K562 (cell line): ENCODE measurements at regions not wholly inside any gene's neighbourhood (a gene's known extent, or its start where the extent isn't known, plus 50 kb on each side); places are given as distances from the start of the nearest gene placed in this dataset.

Experiments
- ATAC-seq: fragments of 200-7000 bp; cut with Tn5 transposase; 3 replicates; pipeline ENCODE4 v1.9.1; 2020; ENCODE audit warnings: moderate library complexity
- BruUV-seq: library from RNA; stranded (reverse); fragments of 400-500 nt; replicated peaks from 2 replicates; lab custom pipeline; 2021; lab: Mats Ljungman, UMichigan
- CTCF ChIA-PET: fragments of 300-600 bp; formaldehyde crosslinking; extraction: SDS; loops from one replicate; lab custom pipeline; 2021; ENCODE audit warnings: low intra/inter-chr PET ratio; lab: Yijun Ruan, JAX
- POLR2A ChIA-PET: fragments of 300-600, 350-650 bp; sonication (Branson Sonifier 250); formaldehyde crosslinking; extraction: SDS; loops from one replicate; lab custom pipeline; 2021; ENCODE audit warnings: antibody characterized with exemption, inconsistent platforms; lab: Yijun Ruan, JAX
- DNase-seq, 4 experiments: peaks; one replicate each; pipeline versions ENCODE4 v3.0.0 to v3.0.0-alpha.2; 2011 to 2018; ENCODE audit warnings: low spot score in 3 of 4, mixed read lengths in 3 of 4; ENCODE audit errors: extremely low read depth in 1 of 4
- FAIRE-seq: peaks from 2 replicates; lab custom pipeline; 2011; peaks lifted over from hg19 to GRCh38; lab: Jason Lieb, UNC
- H2AFZ ChIP-seq: 2 replicates; pipeline ENCODE4 v1.6.0; 2011; ENCODE audit warnings: low read depth, low read length, control low read depth, inconsistent platforms
- H3K27ac ChIP-seq: fragments of 200-600 bp; 3 replicates; pipeline ENCODE4 v1.8.0; 2011; ENCODE audit warnings: low read depth, mild to moderate bottlenecking, control low read depth, inconsistent platforms, low read length, moderate library complexity, mixed read lengths; ENCODE audit errors: extremely low read depth
- H3K27me3 ChIP-seq, 2 experiments: fragments of 300-600 bp in 1 of 2; 2 replicates in 1 of 2; 3 replicates in 1 of 2; pipeline versions ENCODE4 v1.6.0 to v1.8.0; 2011; ENCODE audit warnings: inconsistent platforms in 2 of 2, low read length in 2 of 2, mild to moderate bottlenecking in 1 of 2, mixed read lengths in 1 of 2, moderate library complexity in 1 of 2; ENCODE audit not compliant: control insufficient read depth in 2 of 2, insufficient read depth in 2 of 2
- H3K36me3 ChIP-seq: fragments of 300-600 bp; 3 replicates; pipeline ENCODE4 v1.8.0; 2011; ENCODE audit warnings: mild to moderate bottlenecking, low read length, inconsistent platforms; ENCODE audit not compliant: control insufficient read depth, insufficient read depth
- H3K4me1 ChIP-seq, 2 experiments: fragments of 200-600 bp in 1 of 2; replicated peaks in 1 of 2; 2 replicates in 1 of 2; 3 replicates in 1 of 2; pipeline versions ENCODE4 v1.5.1 to v1.8.0; 2011; ENCODE audit warnings: inconsistent platforms in 2 of 2, low read length in 2 of 2, mild to moderate bottlenecking in 1 of 2, mixed read lengths in 1 of 2, moderate library complexity in 1 of 2; ENCODE audit not compliant: control insufficient read depth in 2 of 2, insufficient read depth in 2 of 2
- H3K4me2 ChIP-seq: 2 replicates; pipeline ENCODE4 v1.6.1; 2011; ENCODE audit warnings: low read length, control low read depth, inconsistent platforms, mixed read lengths; ENCODE audit not compliant: insufficient read depth
- H3K4me3 ChIP-seq: fragments of 200-600 bp; sonication (generic), shearing (Covaris generic); 2 replicates; pipeline ENCODE4 v1.5.1; 2016; ENCODE audit warnings: control low read depth, inconsistent platforms
- H3K79me2 ChIP-seq: fragments of 200-600 bp; 3 replicates; pipeline ENCODE4 v1.8.0; 2011; ENCODE audit warnings: low read length, inconsistent platforms; ENCODE audit not compliant: control insufficient read depth, insufficient read depth
- H3K9ac ChIP-seq, 2 experiments: 2 replicates each; pipeline versions ENCODE4 v1.6.0 to v1.6.1; 2011; ENCODE audit warnings: low read depth in 2 of 2, low read length in 2 of 2, control low read depth in 1 of 2, inconsistent platforms in 1 of 2, mild to moderate bottlenecking in 1 of 2, mixed read lengths in 1 of 2; ENCODE audit not compliant: insufficient read depth in 1 of 2
- H3K9me1 ChIP-seq: one replicate; pipeline ENCODE4 v1.6.0; 2011; ENCODE audit warnings: inconsistent platforms, mild to moderate bottlenecking, low read length, moderate library complexity; ENCODE audit not compliant: control insufficient read depth, insufficient read depth
- H3K9me3 ChIP-seq: replicated peaks from 2 replicates; pipeline ENCODE4 v1.5.1; 2011; ENCODE audit warnings: low read depth, low read length, inconsistent platforms; ENCODE audit not compliant: control insufficient read depth, insufficient read depth
- H4K20me1 ChIP-seq: replicated peaks from 2 replicates; pipeline ENCODE4 v1.6.1; 2011; ENCODE audit warnings: low read length, inconsistent platforms, mixed read lengths; ENCODE audit not compliant: control insufficient read depth, insufficient read depth
- CREBBP ChIP-seq: IDR thresholded peaks from one replicate; pipeline ENCODE4 v1.6.1; 2012; ENCODE audit warnings: low read depth, mild to moderate bottlenecking, control low read depth, inconsistent platforms, low read length
- FOXJ3 ChIP-seq: sonication (generic); formaldehyde crosslinking; IDR thresholded peaks from 2 replicates; pipeline ENCODE4 v1.4.0; 2020; ENCODE audit warnings: mild to moderate bottlenecking, missing genetic modification reagents
- NONO ChIP-seq, 2 experiments: fragments of 200-400 bp in 1 of 2; fragments of 450-650 bp in 1 of 2; formaldehyde crosslinking in 1 of 2; IDR thresholded peaks; 2 replicates each; pipeline ENCODE4 v1.6.1; 2017; ENCODE audit warnings: low read depth in 2 of 2, mild to moderate bottlenecking in 2 of 2, moderate library complexity in 2 of 2, low read length in 1 of 2
- OTX1 ChIP-seq: fragments of 450-650 bp; formaldehyde crosslinking; IDR thresholded peaks from 2 replicates; pipeline ENCODE4 v1.4.0; 2022; ENCODE audit warnings: mild to moderate bottlenecking
- PHB ChIP-seq: fragments of 250-450 bp; sonication (Bioruptor Pico); IDR thresholded peaks from 2 replicates; pipeline ENCODE4 v1.5.0; 2021
- SOX6 ChIP-seq: fragments of 450-650 bp; IDR thresholded peaks from 2 replicates; pipeline ENCODE4 v1.6.1; 2014; ENCODE audit warnings: mild to moderate bottlenecking
- TARDBP ChIP-seq: fragments of 450-650 bp; IDR thresholded peaks from 2 replicates; pipeline ENCODE4 v1.6.1; 2016
- ZNF12 ChIP-seq: sonication (generic); formaldehyde crosslinking; IDR thresholded peaks from 2 replicates; pipeline ENCODE4 v1.4.0; 2020; ENCODE audit warnings: mild to moderate bottlenecking, missing genetic modification reagents
- ZNF133 ChIP-seq: fragments of 250-450 bp; sonication (Bioruptor Pico); IDR thresholded peaks from 2 replicates; pipeline ENCODE4 v1.4.0; 2020; ENCODE audit warnings: mild to moderate bottlenecking
- WGBS: fragments of 100-300 bp; shearing (Covaris generic); methylation state at CpG from one replicate; pipeline ENCODE4 v1.1.6; 2016; ENCODE audit warnings: low coverage, mixed read lengths; ENCODE audit not compliant: insufficient coverage; ENCODE audit errors: missing lambda C conversion rate; 5-methylcytosine and 5-hydroxymethylcytosine counted together
- in situ Hi-C: fragments of 300-500 bp; cut with MboI; formaldehyde crosslinking; loops from 4 replicates; pipeline ENCODE4 v1.15.0; 2018; ENCODE audit warnings: inconsistent platforms, mixed read lengths
- intact Hi-C: fragments of 100-400 bp; cut with micrococcal nuclease; formaldehyde crosslinking; loops from 2 replicates; pipeline ENCODE4 v1.14.2; 2022
- TF ChIP-seq, protein P1 (sequence below): fragments of 250-450 bp; sonication (Bioruptor Pico); IDR thresholded peaks from 2 replicates; pipeline ENCODE4 v1.5.0; 2021; ENCODE audit warnings: mild to moderate bottlenecking, moderate library complexity
- TF ChIP-seq, protein P2 (sequence below), 2 experiments: fragments of 450-650 bp in 1 of 2; sonication (generic) in 1 of 2; formaldehyde crosslinking; conservative IDR thresholded peaks; 2 replicates each; pipeline versions ENCODE4 v1.4.0 to v1.8.1; 2020 to 2022; ENCODE audit warnings: mild to moderate bottlenecking in 1 of 2, missing genetic modification reagents in 1 of 2
- TF ChIP-seq, protein P3 (sequence below), 2 experiments: fragments of 450-650 bp in 1 of 2; IDR thresholded peaks; 2 replicates each; pipeline ENCODE4 v1.6.1; 2011 to 2017; ENCODE audit warnings: low read depth in 2 of 2, antibody characterized with exemption in 1 of 2, borderline replicate concordance in 1 of 2, low read length in 1 of 2, mild to moderate bottlenecking in 1 of 2, mixed read lengths in 1 of 2; ENCODE audit not compliant: control insufficient read depth in 1 of 2
- TF ChIP-seq, protein P4 (sequence below): sonication (generic); formaldehyde crosslinking; IDR thresholded peaks from 2 replicates; pipeline ENCODE4 v1.8.1; 2023; ENCODE audit warnings: mild to moderate bottlenecking, missing genetic modification reagents

GRCh38 chr2:226030369-226030768 lies 630.9 kb downstream of the NYAP2 start:
- DNase-seq, result no peak
- Histone ChIP-seq H3K4me3 (no peak overlapping the region), H3K4me1 (no peaks in the 10 kb centered on the region), H3K27me3 (no peaks in the 10 kb centered on the region), H3K4me2 (no peak overlapping the region), H4K20me1 (no peaks in the 10 kb centered on the region), H3K36me3 (no peaks in the 10 kb centered on the region), H3K9me1 (no peaks in the 10 kb centered on the region), H3K9me3 (no peaks in the 10 kb centered on the region; the same call in 1 of the 2 replicates), H3K9ac (no peak overlapping the region), H3K27ac (no peak overlapping the region), H2AFZ (no peak overlapping the region), H3K79me2 (no peaks in the 10 kb centered on the region)
- POLR2A ChIA-PET, result no interaction called here
- WGBS, result 2% methylated on average over 8 of the region's 8 CpGs
- FAIRE-seq, result no peak
- CTCF ChIA-PET, result no interaction called here
- in situ Hi-C loops (no loop called here), intact Hi-C loops (no loop called here)
- TF ChIP-seq PHB (CRISPR knock-in tag) (no peak), OTX1 (CRISPR knock-in tag) (no peak), ZNF133 (CRISPR knock-in tag) (no peak), TARDBP (no peak), FOXJ3 (CRISPR knock-in tag) (no peak), ZNF12 (CRISPR knock-in tag) (no peak), NONO (IDR thresholded peaks at IDR 0.05; ENCODE audit: low read depth in 2 of 2, low read length in 1 of 2) (no peak), CREBBP (no peak), SOX6 (no peak)
- TF ChIP-seq, protein P1, sequence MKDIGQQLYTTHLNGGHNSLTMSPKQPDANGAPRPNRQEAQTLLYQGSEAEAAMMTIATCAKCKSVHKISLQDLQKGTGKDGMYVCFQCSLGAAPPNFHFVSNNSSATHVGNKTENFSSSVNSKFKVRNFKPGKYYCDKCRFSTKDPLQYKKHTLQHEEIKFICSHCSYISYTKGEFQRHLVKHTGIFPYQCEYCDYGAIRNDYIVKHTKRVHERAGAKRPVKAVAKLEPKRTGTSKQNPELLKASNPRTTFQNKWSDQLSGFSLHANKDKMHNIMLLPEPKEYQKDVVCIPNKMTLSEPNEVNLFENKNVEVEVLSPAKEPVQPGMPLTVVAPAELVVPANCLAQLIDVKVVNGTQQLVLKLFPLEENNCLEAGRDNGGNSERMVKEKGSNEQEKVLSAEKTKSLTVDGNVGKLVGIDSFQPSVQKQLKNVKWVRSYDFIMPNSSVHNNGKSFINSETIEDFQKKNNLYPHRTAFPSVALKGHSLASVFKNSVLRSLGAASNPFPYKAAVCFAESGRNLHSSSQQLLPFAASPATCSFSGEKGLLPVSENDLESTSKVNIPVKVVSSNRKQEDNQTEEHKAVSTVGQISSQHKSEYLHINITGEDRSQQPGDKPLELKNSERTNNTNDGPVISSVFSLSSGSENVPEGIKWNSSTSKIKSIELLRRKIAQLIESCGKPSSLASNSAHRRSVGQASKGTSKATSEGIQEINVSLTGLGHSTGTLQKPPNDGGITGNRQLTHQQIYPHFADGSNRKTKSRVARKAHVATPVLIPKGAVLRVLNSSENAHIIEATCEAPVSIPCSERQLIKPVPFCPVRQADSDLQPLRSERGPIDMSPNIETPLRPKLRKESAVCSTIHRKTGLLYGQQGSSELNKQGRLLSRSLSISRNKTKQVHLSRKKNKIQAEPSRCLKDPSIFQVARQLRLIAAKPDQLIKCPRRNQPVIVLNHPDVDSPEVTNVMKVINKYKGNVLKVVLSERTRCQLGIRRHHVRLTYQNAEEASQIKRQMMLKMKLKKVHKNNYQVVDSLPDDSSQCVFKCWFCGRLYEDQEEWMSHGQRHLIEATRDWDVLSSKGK (CRISPR knock-in tag), result no peak
- TF ChIP-seq, protein P2, sequence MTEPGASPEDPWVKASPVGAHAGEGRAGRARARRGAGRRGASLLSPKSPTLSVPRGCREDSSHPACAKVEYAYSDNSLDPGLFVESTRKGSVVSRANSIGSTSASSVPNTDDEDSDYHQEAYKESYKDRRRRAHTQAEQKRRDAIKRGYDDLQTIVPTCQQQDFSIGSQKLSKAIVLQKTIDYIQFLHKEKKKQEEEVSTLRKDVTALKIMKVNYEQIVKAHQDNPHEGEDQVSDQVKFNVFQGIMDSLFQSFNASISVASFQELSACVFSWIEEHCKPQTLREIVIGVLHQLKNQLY (CRISPR knock-in tag; conservative IDR thresholded peaks at IDR 0.05), result no peak
- TF ChIP-seq, protein P3, sequence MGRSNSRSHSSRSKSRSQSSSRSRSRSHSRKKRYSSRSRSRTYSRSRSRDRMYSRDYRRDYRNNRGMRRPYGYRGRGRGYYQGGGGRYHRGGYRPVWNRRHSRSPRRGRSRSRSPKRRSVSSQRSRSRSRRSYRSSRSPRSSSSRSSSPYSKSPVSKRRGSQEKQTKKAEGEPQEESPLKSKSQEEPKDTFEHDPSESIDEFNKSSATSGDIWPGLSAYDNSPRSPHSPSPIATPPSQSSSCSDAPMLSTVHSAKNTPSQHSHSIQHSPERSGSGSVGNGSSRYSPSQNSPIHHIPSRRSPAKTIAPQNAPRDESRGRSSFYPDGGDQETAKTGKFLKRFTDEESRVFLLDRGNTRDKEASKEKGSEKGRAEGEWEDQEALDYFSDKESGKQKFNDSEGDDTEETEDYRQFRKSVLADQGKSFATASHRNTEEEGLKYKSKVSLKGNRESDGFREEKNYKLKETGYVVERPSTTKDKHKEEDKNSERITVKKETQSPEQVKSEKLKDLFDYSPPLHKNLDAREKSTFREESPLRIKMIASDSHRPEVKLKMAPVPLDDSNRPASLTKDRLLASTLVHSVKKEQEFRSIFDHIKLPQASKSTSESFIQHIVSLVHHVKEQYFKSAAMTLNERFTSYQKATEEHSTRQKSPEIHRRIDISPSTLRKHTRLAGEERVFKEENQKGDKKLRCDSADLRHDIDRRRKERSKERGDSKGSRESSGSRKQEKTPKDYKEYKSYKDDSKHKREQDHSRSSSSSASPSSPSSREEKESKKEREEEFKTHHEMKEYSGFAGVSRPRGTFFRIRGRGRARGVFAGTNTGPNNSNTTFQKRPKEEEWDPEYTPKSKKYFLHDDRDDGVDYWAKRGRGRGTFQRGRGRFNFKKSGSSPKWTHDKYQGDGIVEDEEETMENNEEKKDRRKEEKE (IDR thresholded peaks at IDR 0.05; ENCODE audit: borderline replicate concordance in 1 of 2, control insufficient read depth in 1 of 2, low read depth in 2 of 2, low read length in 1 of 2), result no peak
- TF ChIP-seq, protein P4, sequence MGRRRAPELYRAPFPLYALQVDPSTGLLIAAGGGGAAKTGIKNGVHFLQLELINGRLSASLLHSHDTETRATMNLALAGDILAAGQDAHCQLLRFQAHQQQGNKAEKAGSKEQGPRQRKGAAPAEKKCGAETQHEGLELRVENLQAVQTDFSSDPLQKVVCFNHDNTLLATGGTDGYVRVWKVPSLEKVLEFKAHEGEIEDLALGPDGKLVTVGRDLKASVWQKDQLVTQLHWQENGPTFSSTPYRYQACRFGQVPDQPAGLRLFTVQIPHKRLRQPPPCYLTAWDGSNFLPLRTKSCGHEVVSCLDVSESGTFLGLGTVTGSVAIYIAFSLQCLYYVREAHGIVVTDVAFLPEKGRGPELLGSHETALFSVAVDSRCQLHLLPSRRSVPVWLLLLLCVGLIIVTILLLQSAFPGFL (CRISPR knock-in tag), result no peak
- ATAC-seq, result no peak
- no TSS peak for BruUV-seq
